ENCODE measurements at regions not wholly inside any gene's neighbourhood (a gene's known extent, or its start where the extent isn't known, plus 50 kb on each side); places are given as distances from the start of the nearest gene placed in this dataset.

DNA sequence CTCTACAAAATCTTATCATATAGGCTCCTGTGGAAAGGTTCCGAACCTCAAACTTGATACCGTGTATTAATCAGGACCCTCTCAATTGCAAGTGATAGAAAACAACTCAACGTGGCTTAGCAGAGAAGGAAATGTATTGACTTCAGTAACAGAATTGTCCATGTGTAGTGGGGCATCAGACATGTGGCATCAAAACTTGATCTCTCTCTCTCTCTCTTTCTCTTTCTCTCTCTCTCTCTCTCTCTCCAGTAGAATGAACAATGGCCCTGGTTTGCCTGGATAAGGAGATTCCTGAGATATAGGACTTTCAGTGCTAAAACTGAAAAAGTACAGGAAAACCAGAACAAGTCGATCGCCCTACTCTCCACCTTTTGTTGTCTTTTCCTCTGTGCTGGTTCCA is 168.2 kb downstream of the DRD1 start:
- no peak for ATAC-seq
- Mint-ChIP-seq H3K4me3 (no peak overlapping the region), H3K27ac (no peak overlapping the region), H3K4me1 (ENCODE audit: low read depth) (no peaks in the 10 kb centered on the region), H3K36me3 (ENCODE audit: low read depth) (no peaks in the 10 kb centered on the region), H3K9me3 (ENCODE audit: insufficient read depth) (no peaks in the 10 kb centered on the region), H3K27me3 (ENCODE audit: low read depth) (no peaks in the 10 kb centered on the region)
- POLR2A ChIA-PET, result no interaction called here
- no peak for DNase-seq
- CTCF ChIA-PET, result no interaction called here

DNA sequence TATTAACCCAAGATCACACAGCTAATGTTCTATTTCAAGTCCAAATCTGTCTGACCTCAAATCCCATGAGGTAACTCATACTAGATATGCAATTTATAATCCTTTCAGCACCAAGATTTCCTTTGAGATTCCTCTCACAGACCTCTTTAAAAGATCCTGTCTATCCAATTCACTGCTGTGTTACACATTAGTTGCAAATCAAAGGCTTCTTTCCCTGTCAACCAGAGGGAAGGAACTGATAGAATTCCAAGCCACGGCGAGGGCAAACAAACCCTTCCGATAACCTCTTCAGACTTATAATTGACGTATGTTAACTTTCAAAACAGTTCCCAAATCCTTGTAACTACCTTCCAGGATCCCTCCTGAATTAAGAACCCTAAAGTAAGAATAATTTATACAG is 168.9 kb downstream of the DRD1 start:
- Mint-ChIP-seq H3K9me3 (ENCODE audit: insufficient read depth) (no peaks in the 10 kb centered on the region), H3K4me3 (no peak overlapping the region), H3K27ac (no peak overlapping the region), H3K4me1 (ENCODE audit: low read depth) (no peaks in the 10 kb centered on the region), H3K36me3 (ENCODE audit: low read depth) (no peaks in the 10 kb centered on the region), H3K27me3 (ENCODE audit: low read depth) (no peaks in the 10 kb centered on the region)
- ChIA-PET POLR2A (no interaction called here), CTCF (no interaction called here)
- ATAC-seq (no peak), DNase-seq (no peak)

DNA sequence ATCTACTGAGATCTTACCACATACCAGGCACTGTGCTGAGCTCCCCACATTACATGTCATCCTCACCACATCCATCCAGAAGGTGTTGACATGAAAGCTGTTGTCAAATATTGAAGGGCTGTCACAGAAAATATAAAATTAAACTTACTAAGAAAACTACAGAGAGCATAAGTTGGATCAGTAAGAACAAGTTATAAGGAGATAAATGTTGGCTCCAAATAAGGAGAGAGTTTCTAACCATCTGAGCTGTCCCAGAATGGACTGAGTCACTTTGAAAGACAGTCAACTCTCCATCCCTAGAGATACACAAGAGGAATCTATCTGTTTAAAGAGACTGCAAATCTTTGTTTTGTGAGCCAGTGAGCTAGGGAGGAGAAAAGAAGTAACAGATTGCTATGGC is 169.8 kb downstream of the DRD1 start:
- no peaks in the 10 kb centered on the region for H3K9me3 Mint-ChIP-seq (ENCODE audit: insufficient read depth)
- CTCF ChIA-PET, result no interaction called here
- no peaks in the 10 kb centered on the region for H3K4me1 Mint-ChIP-seq (ENCODE audit: low read depth)

DNA sequence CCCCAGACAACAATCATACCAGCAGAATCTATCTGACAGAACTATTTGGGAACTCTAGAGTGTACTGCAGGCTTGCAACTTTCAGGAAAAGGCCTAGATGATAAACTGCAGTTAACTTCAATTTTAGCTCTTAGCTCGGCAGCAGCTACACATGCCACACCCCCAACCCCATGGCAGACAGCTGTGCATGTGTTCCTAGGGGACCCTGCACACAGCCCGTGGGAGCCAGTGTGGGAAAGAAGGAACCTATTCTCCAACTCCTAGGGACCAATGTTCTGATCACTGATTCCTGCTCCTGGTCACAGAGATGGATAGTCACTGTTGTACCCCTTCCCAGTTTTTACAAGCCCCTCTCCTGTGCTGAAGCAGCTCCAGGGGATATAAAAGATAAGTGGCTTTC is 179.6 kb downstream of the DRD1 start:
- CTCF ChIA-PET, result no interaction called here
- POLR2A ChIA-PET, result no interaction called here
- no peak overlapping the region for H3K27ac Mint-ChIP-seq
- no peaks in the 10 kb centered on the region for H3K4me1 Mint-ChIP-seq (ENCODE audit: low read depth)
- H3K36me3 Mint-ChIP-seq (ENCODE audit: low read depth), result no peaks in the 10 kb centered on the region
- no peak for ATAC-seq
- peaks cover 2% of the 10 kb centered on the region for H3K27me3 Mint-ChIP-seq (ENCODE audit: low read depth)
- H3K9me3 Mint-ChIP-seq (ENCODE audit: insufficient read depth), result no peaks in the 10 kb centered on the region
- no peak overlapping the region for H3K4me3 Mint-ChIP-seq
- DNase-seq, result no peak

More for the DNA sequence above, 169.8 kb downstream of the DRD1 start:
- Mint-ChIP-seq H3K27me3 (ENCODE audit: low read depth) (no peaks in the 10 kb centered on the region), H3K4me3 (no peak overlapping the region), H3K27ac (no peak overlapping the region), H3K36me3 (ENCODE audit: low read depth) (no peaks in the 10 kb centered on the region)
- ATAC-seq (no peak), DNase-seq (no peak)
- POLR2A ChIA-PET, result no interaction called here

DNA sequence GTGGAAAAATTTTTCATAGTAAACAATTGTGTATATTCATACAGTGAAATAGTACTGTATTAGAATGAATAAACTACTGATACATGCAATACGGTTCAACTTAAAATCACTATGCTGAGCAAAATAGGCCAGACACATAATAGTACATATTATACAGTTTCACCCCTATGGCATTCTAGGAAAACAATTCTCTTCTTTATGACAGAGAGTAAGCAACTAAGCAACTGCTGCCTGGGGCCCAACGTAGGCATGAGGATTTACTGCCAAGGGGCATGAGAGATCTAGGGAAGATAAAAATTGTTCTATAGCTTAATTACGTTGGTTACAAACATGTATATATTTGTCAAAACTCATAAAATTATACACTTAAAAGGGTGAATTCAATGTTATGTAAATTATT is 180.2 kb downstream of the DRD1 start:
- no peaks in the 10 kb centered on the region for H3K36me3 Mint-ChIP-seq (ENCODE audit: low read depth)
- CTCF ChIA-PET, result no interaction called here
- no peak overlapping the region for H3K27ac Mint-ChIP-seq
- no peak for ATAC-seq
- no peak overlapping the region for H3K4me3 Mint-ChIP-seq
- H3K4me1 Mint-ChIP-seq (ENCODE audit: low read depth), result no peaks in the 10 kb centered on the region
- DNase-seq, result no peak
- POLR2A ChIA-PET, result no interaction called here
- no peaks in the 10 kb centered on the region for H3K9me3 Mint-ChIP-seq (ENCODE audit: insufficient read depth)
- H3K27me3 Mint-ChIP-seq (ENCODE audit: low read depth), result peaks cover 2% of the 10 kb centered on the region

DNA sequence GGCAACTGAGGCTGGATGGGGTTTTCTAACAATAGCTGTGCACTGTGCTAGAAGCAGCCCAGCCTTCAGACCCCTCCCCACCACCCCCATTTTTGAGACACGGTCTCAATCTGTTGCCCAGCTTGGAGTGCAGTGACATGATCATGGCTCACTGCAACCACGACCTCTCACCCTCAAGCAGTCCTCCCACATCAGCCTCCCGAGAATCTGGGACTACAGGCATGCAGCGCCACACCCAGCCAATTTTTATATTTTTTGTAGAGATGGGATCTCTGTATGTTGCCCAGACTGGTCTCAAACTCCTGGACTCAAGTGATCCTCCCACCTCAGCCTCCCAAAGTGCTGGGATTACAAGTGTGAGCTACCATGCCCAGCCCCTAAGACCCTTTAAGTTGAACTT is 182.5 kb downstream of the DRD1 start:
- peaks cover 4% of the 10 kb centered on the region for H3K4me1 Mint-ChIP-seq (ENCODE audit: low read depth)
- H3K36me3 Mint-ChIP-seq (ENCODE audit: low read depth), result no peaks in the 10 kb centered on the region
- H3K27me3 Mint-ChIP-seq (ENCODE audit: low read depth), result no peaks in the 10 kb centered on the region
- no peaks in the 10 kb centered on the region for H3K9me3 Mint-ChIP-seq (ENCODE audit: insufficient read depth)
- CTCF ChIA-PET, result no interaction called here
- H3K4me3 Mint-ChIP-seq, result no peak overlapping the region
- ATAC-seq, result no peak
- H3K27ac Mint-ChIP-seq, result no peak overlapping the region
- POLR2A ChIA-PET, result no interaction called here
- no peak for DNase-seq

DNA sequence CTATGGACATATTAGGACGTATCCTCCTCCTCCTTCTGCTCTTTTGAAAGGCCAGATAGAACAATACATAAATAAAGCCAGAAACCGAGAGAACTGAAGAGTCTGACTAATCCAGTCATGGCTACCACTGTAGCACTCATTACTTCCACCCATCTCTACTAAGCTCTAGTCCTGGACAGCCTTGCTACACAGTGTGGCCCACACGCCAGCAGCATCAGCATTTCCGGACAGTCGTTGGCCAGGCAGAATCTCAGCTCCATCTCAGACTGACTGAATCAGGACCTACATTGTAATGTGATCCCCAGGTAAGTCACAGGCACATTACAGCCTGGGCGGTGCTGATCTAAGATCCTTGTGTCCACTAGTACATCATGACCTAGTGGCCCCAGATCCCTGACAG is 182.9 kb downstream of the DRD1 start:
- no peak for ATAC-seq
- no peaks in the 10 kb centered on the region for H3K27me3 Mint-ChIP-seq (ENCODE audit: low read depth)
- POLR2A ChIA-PET, result no interaction called here

DNA sequence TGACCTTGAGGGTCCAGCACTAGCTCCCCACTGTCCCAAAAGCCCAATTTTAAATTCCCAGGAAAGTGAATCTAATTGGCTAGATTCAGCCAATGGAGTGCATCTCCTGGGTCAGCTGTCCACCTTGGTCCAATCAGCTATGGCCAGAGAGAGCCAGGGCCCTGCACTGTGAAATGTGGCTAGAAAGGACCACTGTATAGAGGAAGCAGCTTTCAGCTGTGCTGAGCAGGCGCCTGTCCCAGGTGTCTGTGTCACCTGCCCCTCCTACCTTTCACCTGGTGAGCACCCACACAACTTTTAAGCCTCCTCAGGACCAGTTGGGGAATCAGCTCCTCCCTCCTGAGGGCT is 186.2 kb downstream of the DRD1 start:
- no peaks in the 10 kb centered on the region for H3K36me3 Mint-ChIP-seq (ENCODE audit: low read depth)
- ChIA-PET CTCF (interaction anchor here (1.3 kb wide), 1 partner anchor 9 kb away, joined by 4 read pairs; no protein-coding TSS in a partner anchor), POLR2A (no interaction called here)
- H3K4me3 Mint-ChIP-seq, result no peak overlapping the region
- no peak for ATAC-seq
- no peak for DNase-seq
- peaks cover 4% of the 10 kb centered on the region for H3K4me1 Mint-ChIP-seq (ENCODE audit: low read depth)
- H3K27me3 Mint-ChIP-seq (ENCODE audit: low read depth), result no peaks in the 10 kb centered on the region
- no peak overlapping the region for H3K27ac Mint-ChIP-seq
- no peaks in the 10 kb centered on the region for H3K9me3 Mint-ChIP-seq (ENCODE audit: insufficient read depth)

More for the DNA sequence above, 182.9 kb downstream of the DRD1 start:
- CTCF ChIA-PET, result no interaction called here
- H3K36me3 Mint-ChIP-seq (ENCODE audit: low read depth), result no peaks in the 10 kb centered on the region
- no peak overlapping the region for H3K27ac Mint-ChIP-seq
- peaks cover 4% of the 10 kb centered on the region for H3K4me1 Mint-ChIP-seq (ENCODE audit: low read depth)
- no peak for DNase-seq
- no peaks in the 10 kb centered on the region for H3K9me3 Mint-ChIP-seq (ENCODE audit: insufficient read depth)
- no peak overlapping the region for H3K4me3 Mint-ChIP-seq

DNA sequence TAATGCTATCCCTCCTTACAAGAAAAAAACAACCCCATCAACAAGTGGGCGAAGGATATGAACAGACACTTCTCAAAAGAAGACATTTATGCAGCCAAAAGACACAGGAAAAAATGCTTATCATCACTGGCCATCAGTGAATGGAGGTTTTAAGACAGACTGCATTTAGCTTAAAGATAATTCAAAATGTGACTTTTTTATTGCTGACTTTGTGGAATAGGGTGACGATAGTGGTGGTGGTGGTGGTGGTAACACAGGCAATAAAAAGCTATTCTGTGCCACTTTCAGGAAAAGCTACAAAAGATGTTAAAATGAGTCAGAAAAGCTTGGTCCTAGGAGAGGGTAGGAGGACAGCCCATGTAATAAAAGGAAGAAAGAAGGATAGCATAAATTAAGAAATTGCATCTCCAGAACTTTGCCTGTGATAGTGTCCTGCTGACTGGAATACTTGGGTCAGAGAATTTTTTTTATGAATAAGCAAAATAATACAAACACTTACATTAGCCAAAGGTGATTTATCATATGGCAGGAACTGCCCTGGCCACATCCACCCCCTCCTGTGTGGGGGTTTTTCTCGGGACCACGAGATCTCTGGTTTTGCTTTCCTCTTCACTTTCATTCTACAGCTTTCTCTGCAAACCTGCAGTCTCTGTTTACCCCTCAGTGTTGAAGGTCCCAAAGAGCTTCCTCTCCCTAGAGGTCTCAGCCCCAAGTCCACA is 186.7 kb downstream of the DRD1 start:
- no peak overlapping the region for H3K4me3 Mint-ChIP-seq
- H3K9me3 Mint-ChIP-seq (ENCODE audit: insufficient read depth), result no peaks in the 10 kb centered on the region
- ATAC-seq (no peak), DNase-seq (no peak)
- CTCF ChIA-PET, result interaction anchor here (1.3 kb wide), 1 partner anchor 9 kb away, joined by 4 read pairs; no protein-coding TSS in a partner anchor
- H3K27me3 Mint-ChIP-seq (ENCODE audit: low read depth), result no peaks in the 10 kb centered on the region
- H3K27ac Mint-ChIP-seq, result no peak overlapping the region
- POLR2A ChIA-PET, result no interaction called here
- H3K36me3 Mint-ChIP-seq (ENCODE audit: low read depth), result no peaks in the 10 kb centered on the region
- peaks cover 4% of the 10 kb centered on the region for H3K4me1 Mint-ChIP-seq (ENCODE audit: low read depth)

DNA sequence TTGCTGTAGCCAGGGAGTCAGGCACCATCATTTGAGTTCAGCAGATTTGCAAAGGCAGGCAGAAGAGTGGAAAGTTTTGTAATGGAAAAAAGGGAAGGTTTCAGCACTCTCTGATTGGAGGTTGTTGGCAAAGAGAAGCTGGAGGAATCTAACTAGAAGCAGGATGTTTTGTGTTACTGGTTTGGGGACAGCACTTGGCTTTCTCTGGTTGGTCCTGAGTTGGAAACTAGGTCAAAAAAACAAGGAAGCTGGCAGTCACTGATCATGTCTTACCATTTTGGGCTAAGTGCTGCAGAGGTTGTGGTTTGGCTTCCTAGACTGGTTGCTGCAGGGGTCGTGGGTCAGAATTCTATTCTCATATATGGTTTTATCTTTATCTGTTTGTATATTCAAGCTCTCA is 189.8 kb downstream of the DRD1 start:
- Mint-ChIP-seq H3K4me1 (ENCODE audit: low read depth) (peaks cover 4% of the 10 kb centered on the region), H3K4me3 (no peak overlapping the region), H3K9me3 (ENCODE audit: insufficient read depth) (no peaks in the 10 kb centered on the region), H3K27me3 (ENCODE audit: low read depth) (no peaks in the 10 kb centered on the region), H3K36me3 (ENCODE audit: low read depth) (no peaks in the 10 kb centered on the region), H3K27ac (no peak overlapping the region)
- ChIA-PET CTCF (no interaction called here), POLR2A (no interaction called here)
- no peak for DNase-seq
- no peak for ATAC-seq

DNA sequence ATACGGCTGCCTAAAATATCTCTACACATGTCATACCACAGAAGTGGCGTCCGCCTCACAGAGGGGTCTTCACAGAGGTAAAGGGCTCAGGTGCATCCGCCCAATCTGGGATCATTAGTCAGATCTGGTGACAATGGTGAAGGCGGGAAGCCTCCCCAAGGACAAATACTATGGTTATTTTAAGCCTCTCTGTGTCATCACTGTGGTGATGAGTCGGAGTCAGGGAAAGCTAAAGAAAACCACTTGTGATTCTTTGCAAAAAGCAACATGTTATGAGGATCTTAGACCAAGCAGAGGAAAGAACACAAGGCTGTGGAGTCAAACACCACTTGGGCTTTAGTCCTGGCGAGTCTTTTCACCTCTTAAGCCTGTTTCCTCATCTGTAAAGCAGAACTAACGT is 190.4 kb downstream of the DRD1 start:
- peaks cover 4% of the 10 kb centered on the region for H3K4me1 Mint-ChIP-seq (ENCODE audit: low read depth)
- ChIA-PET POLR2A (no interaction called here), CTCF (no interaction called here)
- ATAC-seq, result no peak
- DNase-seq, result no peak
- H3K27me3 Mint-ChIP-seq (ENCODE audit: low read depth), result peaks cover 2% of the 10 kb centered on the region
- H3K36me3 Mint-ChIP-seq (ENCODE audit: low read depth), result no peaks in the 10 kb centered on the region
- H3K4me3 Mint-ChIP-seq, result no peak overlapping the region
- no peaks in the 10 kb centered on the region for H3K9me3 Mint-ChIP-seq (ENCODE audit: insufficient read depth)
- no peak overlapping the region for H3K27ac Mint-ChIP-seq

DNA sequence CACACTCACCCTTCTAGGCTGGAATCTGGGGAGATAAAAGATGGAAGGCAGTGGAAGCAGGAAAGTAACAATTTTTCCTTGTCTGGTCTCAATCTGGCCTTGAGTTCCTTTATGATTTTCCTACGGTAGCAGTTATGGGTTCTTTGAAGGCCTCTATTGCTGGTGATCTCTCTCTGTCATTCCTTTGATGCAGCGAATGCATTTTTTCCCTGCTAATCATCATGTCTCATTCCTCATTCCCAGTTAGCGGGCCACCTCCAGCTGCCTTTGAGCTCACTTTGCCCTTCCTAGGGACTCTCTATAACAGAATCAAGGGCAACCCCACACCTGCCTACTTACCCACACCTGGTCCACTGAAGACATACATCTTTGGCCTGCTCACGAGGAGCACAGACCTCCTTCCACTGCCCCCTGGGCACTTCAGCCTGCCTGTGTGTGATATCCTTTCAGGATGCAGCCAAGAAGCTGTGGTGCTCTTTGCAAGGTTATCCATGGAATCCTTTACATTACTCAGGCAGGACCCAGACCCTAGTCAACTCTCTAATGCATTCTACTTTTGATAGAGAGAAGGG is 191.7 kb downstream of the DRD1 start:
- ATAC-seq (no peak), DNase-seq (no peak)
- Mint-ChIP-seq H3K9me3 (ENCODE audit: insufficient read depth) (no peaks in the 10 kb centered on the region), H3K36me3 (ENCODE audit: low read depth) (no peaks in the 10 kb centered on the region), H3K4me3 (no peak overlapping the region), H3K27me3 (ENCODE audit: low read depth) (peaks cover 2% of the 10 kb centered on the region), H3K27ac (no peak overlapping the region), H3K4me1 (ENCODE audit: low read depth) (no peaks in the 10 kb centered on the region)
- ChIA-PET POLR2A (no interaction called here), CTCF (no interaction called here)

DNA sequence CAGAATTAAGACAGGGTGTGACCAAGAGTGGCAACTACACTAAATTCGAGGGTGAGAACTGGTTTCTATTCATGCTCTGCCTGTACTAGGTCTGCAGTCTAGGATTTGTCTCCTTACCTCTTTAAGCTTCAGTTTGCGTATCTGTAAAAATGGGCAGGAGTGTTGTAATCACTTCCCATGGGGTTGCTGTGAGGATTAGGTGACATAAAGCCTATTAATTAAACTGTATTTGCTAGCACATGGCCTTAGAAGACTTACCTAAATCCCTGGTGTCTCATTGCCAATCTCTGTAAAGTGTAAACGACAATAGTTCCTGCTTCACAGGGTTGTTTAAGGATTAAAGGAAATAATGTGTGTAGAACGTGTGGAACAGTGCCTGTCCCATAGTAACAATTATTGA is 193.6 kb downstream of the DRD1 start:
- Mint-ChIP-seq H3K4me1 (ENCODE audit: low read depth) (no peaks in the 10 kb centered on the region), H3K36me3 (ENCODE audit: low read depth) (no peaks in the 10 kb centered on the region), H3K27me3 (ENCODE audit: low read depth) (peaks cover 5% of the 10 kb centered on the region), H3K4me3 (no peak overlapping the region), H3K27ac (no peak overlapping the region), H3K9me3 (ENCODE audit: insufficient read depth) (no peaks in the 10 kb centered on the region)
- ATAC-seq (no peak), DNase-seq (no peak)
- ChIA-PET POLR2A (no interaction called here), CTCF (no interaction called here)

Measured in activated CD8-positive, alpha-beta T cell treated with anti-CD3 and anti-CD28 coated beads, Interleukin-2, amount 10 ng/mL, durations not matched to agents 7 days and 5 days (primary cell).